SK-N-SH treated with all-trans-retinoic acid at 6 μM for 48 hours (cell line): ENCODE measurements at regions not wholly inside any gene's neighbourhood (a gene's known extent, or its start where the extent isn't known, plus 50 kb on each side); places are given as distances from the start of the nearest gene placed in this dataset.
"Not testable (repeated sequence)": the region's sequence is repeated elsewhere in the genome, so short reads cannot be mapped to it uniquely, and the experiment has no call there.

Source experiments
- ATAC-seq: fragments of 200-7000 bp; cut with Tn5 transposase; 3 replicates; pipeline ENCODE4 v1.9.1; 2020; ENCODE audit warnings: mild to moderate bottlenecking, moderate library complexity
- ARNTL ChIP-seq: fragments of 450-650 bp; formaldehyde crosslinking; IDR thresholded peaks from 2 replicates; pipeline ENCODE4 v1.5.0; 2020; ENCODE audit warnings: low read depth, mild to moderate bottlenecking, moderate library complexity, borderline replicate concordance
- BACH2 ChIP-seq: fragments of 250-450 bp; sonication (Bioruptor Pico); IDR thresholded peaks from 2 replicates; pipeline ENCODE4 v1.9.0; 2021; ENCODE audit warnings: mild to moderate bottlenecking, borderline replicate concordance
- ESRRG ChIP-seq: fragments of 250-450 bp; sonication (Bioruptor Pico); IDR thresholded peaks from 2 replicates; pipeline ENCODE4 v1.6.1; 2021; ENCODE audit warnings: mild to moderate bottlenecking
- GLIS3 ChIP-seq: fragments of 250-450 bp; sonication (Bioruptor Pico); IDR thresholded peaks from 2 replicates; pipeline ENCODE4 v1.5.0; 2020; ENCODE audit warnings: mild to moderate bottlenecking, moderate library complexity
- ISL1 ChIP-seq: fragments of 250-450 bp; sonication (Bioruptor Pico); IDR thresholded peaks from 2 replicates; pipeline ENCODE4 v2.1.2; 2022; ENCODE audit warnings: mild to moderate bottlenecking, moderate library complexity
- PATZ1 ChIP-seq: fragments of 250-450 bp; sonication (Bioruptor Pico); IDR thresholded peaks from 2 replicates; pipeline ENCODE4 v1.8.0; 2020; ENCODE audit warnings: mild to moderate bottlenecking, moderate library complexity, borderline replicate concordance
- POU6F1 ChIP-seq: fragments of 250-450 bp; sonication (Bioruptor Pico); IDR thresholded peaks from 2 replicates; pipeline ENCODE4 v1.8.0; 2021; ENCODE audit warnings: low read depth, mild to moderate bottlenecking, moderate library complexity, borderline replicate concordance
- PPARA ChIP-seq: fragments of 250-450 bp; sonication (Bioruptor Pico); IDR thresholded peaks from 2 replicates; pipeline ENCODE4 v1.5.0; 2020; ENCODE audit warnings: mild to moderate bottlenecking, borderline replicate concordance
- RARB ChIP-seq: fragments of 250-450 bp; sonication (Bioruptor Pico); IDR thresholded peaks from 2 replicates; pipeline ENCODE4 v1.8.0; 2021; ENCODE audit warnings: mild to moderate bottlenecking, moderate library complexity
- SNAI2 ChIP-seq: fragments of 250-450 bp; sonication (Bioruptor Pico); IDR thresholded peaks from 2 replicates; pipeline ENCODE4 v1.5.0; 2020; ENCODE audit warnings: mild to moderate bottlenecking, moderate library complexity
- TCF4 ChIP-seq: fragments of 250-450 bp; sonication (Bioruptor Pico); IDR thresholded peaks from 2 replicates; pipeline ENCODE4 v1.8.0; 2021; ENCODE audit warnings: mild to moderate bottlenecking, moderate library complexity, borderline replicate concordance
- TOX ChIP-seq: fragments of 250-450 bp; sonication (Bioruptor Pico); IDR thresholded peaks from 2 replicates; pipeline ENCODE4 v1.8.0; 2021; ENCODE audit warnings: mild to moderate bottlenecking, moderate library complexity, borderline replicate concordance
- TSHZ2 ChIP-seq: fragments of 250-450 bp; sonication (Bioruptor Pico); IDR thresholded peaks from 2 replicates; pipeline ENCODE4 v1.5.0; 2020; ENCODE audit warnings: mild to moderate bottlenecking, moderate library complexity
- ZC3H10 ChIP-seq: fragments of 250-450 bp; sonication (Bioruptor Pico); IDR thresholded peaks from 2 replicates; pipeline ENCODE4 v1.5.1; 2021; ENCODE audit warnings: mild to moderate bottlenecking, moderate library complexity
- ZNF565 ChIP-seq: fragments of 450-650 bp; formaldehyde crosslinking; conservative IDR thresholded peaks from 2 replicates; pipeline ENCODE4 v1.5.0; 2020; ENCODE audit warnings: low read depth, mild to moderate bottlenecking, moderate library complexity
- ZNF70 ChIP-seq: fragments of 450-650 bp; formaldehyde crosslinking; IDR thresholded peaks from 2 replicates; pipeline ENCODE4 v1.5.0; 2020; ENCODE audit warnings: mild to moderate bottlenecking, moderate library complexity
- ZNF8 ChIP-seq: fragments of 450-650 bp; formaldehyde crosslinking; IDR thresholded peaks from 2 replicates; pipeline ENCODE4 v1.5.0; 2020; ENCODE audit warnings: mild to moderate bottlenecking, moderate library complexity
- TF ChIP-seq, protein P1 (sequence below): fragments of 250-450 bp; sonication (Bioruptor Pico); IDR thresholded peaks from 2 replicates; pipeline ENCODE4 v1.5.1; 2021; ENCODE audit warnings: mild to moderate bottlenecking, moderate library complexity
- TF ChIP-seq, protein P2 (sequence below): fragments of 250-450 bp; sonication (Bioruptor Pico); IDR thresholded peaks from 2 replicates; pipeline ENCODE4 v1.5.1; 2020; ENCODE audit warnings: low read depth, mild to moderate bottlenecking, moderate library complexity

GRCh38 chrX:45479196-45479834, 278.6 kb upstream of the DIPK2B start (continued):
- TF ChIP-seq PATZ1 (CRISPR knock-in tag) (no peak), ESRRG (CRISPR knock-in tag) (no peak), TCF4 (no peak), TOX (CRISPR knock-in tag) (no peak), RARB (CRISPR knock-in tag) (no peak)

GRCh38 chrX:45472968-45473367, 272.3 kb upstream of the DIPK2B start:
- no peak for ATAC-seq
- TF ChIP-seq ESRRG (CRISPR knock-in tag) (no peak), ARNTL (CRISPR knock-in tag) (no peak), PATZ1 (CRISPR knock-in tag) (no peak), ZNF70 (no peak), PPARA (CRISPR knock-in tag) (no peak), ZNF565 (CRISPR knock-in tag) (no peak), RARB (CRISPR knock-in tag) (no peak), ZC3H10 (CRISPR knock-in tag) (no peak), TCF4 (no peak), ISL1 (no peak)
- TF ChIP-seq, protein P1, sequence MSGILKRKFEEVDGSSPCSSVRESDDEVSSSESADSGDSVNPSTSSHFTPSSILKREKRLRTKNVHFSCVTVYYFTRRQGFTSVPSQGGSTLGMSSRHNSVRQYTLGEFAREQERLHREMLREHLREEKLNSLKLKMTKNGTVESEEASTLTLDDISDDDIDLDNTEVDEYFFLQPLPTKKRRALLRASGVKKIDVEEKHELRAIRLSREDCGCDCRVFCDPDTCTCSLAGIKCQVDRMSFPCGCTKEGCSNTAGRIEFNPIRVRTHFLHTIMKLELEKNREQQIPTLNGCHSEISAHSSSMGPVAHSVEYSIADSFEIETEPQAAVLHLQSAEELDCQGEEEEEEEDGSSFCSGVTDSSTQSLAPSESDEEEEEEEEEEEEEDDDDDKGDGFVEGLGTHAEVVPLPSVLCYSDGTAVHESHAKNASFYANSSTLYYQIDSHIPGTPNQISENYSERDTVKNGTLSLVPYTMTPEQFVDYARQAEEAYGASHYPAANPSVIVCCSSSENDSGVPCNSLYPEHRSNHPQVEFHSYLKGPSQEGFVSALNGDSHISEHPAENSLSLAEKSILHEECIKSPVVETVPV (CRISPR knock-in tag), result no peak

DNA sequence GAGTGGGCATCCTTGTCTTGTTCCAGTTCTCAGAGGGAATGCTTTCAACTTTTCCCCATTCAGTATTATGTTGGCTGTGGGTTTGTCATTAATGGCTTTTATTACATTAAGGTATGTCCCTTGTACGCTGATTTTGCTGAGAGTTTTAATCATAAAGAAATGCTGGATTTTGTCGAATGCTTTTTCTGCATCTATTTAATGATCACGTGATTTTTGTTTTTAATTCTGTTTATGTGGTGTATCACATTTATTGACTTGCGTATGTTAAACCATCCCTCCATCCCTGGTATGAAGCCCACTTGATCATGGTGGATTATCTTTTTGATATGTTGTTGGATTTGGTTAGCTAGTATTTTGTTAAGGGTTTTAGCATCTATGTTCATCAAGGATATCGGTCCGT, 266.9 kb upstream of the DIPK2B start:
- ATAC-seq, result not testable (repeated sequence)

DNA sequence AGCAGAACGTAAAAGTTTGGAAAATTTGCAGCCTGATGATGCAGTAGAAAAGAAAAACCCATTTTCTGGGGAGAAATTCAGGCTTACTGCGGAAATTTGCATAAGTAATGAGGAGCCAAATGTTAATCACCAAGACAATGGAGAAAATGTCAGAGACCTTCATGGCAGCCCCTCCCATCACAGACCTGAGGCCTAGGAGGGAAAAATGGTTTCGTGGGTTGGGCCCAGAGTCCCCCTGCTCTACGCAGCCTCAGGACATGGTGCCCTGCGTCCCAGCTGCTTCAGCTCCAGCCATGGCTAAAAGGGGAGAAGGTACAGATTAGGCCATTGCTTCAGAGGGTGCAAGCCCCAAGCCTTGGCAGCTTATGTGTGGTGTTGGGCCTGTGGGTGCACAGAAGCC, 255.1 kb upstream of the DIPK2B start:
- not testable (repeated sequence) for ATAC-seq

DNA sequence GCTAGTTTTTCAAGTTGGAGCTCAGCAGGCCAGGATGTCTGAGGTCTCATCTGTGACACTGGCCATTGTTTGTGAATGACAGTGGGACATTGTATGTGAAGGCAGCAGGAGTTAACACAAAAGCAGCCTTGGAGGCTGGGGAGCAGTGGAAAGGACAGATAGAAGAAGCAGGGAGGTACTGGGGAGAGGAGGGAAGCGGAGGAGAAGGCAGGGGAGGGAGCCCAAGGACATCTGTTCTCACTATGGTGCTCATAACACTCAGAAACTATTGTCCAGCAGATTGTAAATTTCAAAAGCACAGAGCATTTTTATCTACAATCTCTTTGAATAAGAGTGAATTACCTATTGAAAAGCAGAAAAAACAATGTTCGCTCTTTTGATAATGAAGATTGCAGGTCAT, 253.6 kb upstream of the DIPK2B start:
- TF ChIP-seq TCF4 (no peak), PPARA (CRISPR knock-in tag) (no peak), TSHZ2 (CRISPR knock-in tag) (no peak), ZNF8 (CRISPR knock-in tag) (no peak), ZNF70 (no peak), GLIS3 (no peak), SNAI2 (no peak), POU6F1 (CRISPR knock-in tag) (no peak), BACH2 (CRISPR knock-in tag) (no peak)
- TF ChIP-seq, protein P1 (CRISPR knock-in tag), result no peak
- TF ChIP-seq, protein P2, sequence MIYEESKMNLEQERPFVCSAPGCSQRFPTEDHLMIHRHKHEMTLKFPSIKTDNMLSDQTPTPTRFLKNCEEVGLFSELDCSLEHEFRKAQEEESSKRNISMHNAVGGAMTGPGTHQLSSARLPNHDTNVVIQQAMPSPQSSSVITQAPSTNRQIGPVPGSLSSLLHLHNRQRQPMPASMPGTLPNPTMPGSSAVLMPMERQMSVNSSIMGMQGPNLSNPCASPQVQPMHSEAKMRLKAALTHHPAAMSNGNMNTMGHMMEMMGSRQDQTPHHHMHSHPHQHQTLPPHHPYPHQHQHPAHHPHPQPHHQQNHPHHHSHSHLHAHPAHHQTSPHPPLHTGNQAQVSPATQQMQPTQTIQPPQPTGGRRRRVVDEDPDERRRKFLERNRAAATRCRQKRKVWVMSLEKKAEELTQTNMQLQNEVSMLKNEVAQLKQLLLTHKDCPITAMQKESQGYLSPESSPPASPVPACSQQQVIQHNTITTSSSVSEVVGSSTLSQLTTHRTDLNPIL, result no peak
- ATAC-seq, result no peak
